GM23338 (cell line): ENCODE measurements at regions not wholly inside any gene's neighbourhood (a gene's known extent, or its start where the extent isn't known, plus 50 kb on each side); places are given as distances from the start of the nearest gene placed in this dataset.

Source experiments
- ATAC-seq: fragments of 200-7000 bp; cut with Tn5 transposase; 3 replicates; pipeline ENCODE4 v1.9.1; 2020
- DNase-seq: peaks from one replicate; pipeline ENCODE4 v3.0.0-alpha.2; 2015; ENCODE audit warnings: low spot score
- H2AFZ ChIP-seq: fragments of 200-600 bp; sonication (generic); 2 replicates; pipeline ENCODE4 v1.8.0; 2016; ENCODE audit warnings: antibody characterized with exemption, mild to moderate bottlenecking, moderate library complexity
- H3F3A ChIP-seq: fragments of 200-600 bp; sonication (generic); replicated peaks from 2 replicates; pipeline ENCODE4 v1.8.0; 2017; ENCODE audit warnings: antibody characterized with exemption, mixed run types, low read depth
- H3K27ac ChIP-seq: fragments of 200-600 bp; sonication (generic); 2 replicates; pipeline ENCODE4 v1.6.1; 2016; ENCODE audit warnings: low read depth
- H3K27me3 ChIP-seq: fragments of 200-600 bp; sonication (generic); 2 replicates; pipeline ENCODE4 v1.8.0; 2016; ENCODE audit warnings: mild to moderate bottlenecking, mixed run types, moderate library complexity; ENCODE audit not compliant: insufficient read depth
- H3K36me3 ChIP-seq: fragments of 200-600 bp; sonication (generic); 2 replicates; pipeline ENCODE4 v1.8.0; 2016; ENCODE audit warnings: mild to moderate bottlenecking; ENCODE audit not compliant: insufficient read depth
- H3K4me1 ChIP-seq: fragments of 200-600 bp; sonication (generic); 2 replicates; pipeline ENCODE4 v1.8.0; 2016; ENCODE audit warnings: mild to moderate bottlenecking, moderate library complexity; ENCODE audit not compliant: insufficient read depth
- H3K4me2 ChIP-seq: fragments of 200-600 bp; sonication (generic); 2 replicates; pipeline ENCODE4 v1.7.1; 2017; ENCODE audit warnings: mixed run types
- H3K4me3 ChIP-seq: fragments of 200-600 bp; sonication (generic); 2 replicates; pipeline ENCODE4 v1.6.1; 2016; ENCODE audit warnings: mixed run types
- H3K79me2 ChIP-seq: fragments of 200-600 bp; sonication (generic); replicated peaks from 2 replicates; pipeline ENCODE4 v1.8.0; 2017; ENCODE audit warnings: mild to moderate bottlenecking; ENCODE audit not compliant: insufficient read depth
- H3K9me2 ChIP-seq: fragments of 200-600 bp; sonication (generic); 2 replicates; pipeline ENCODE4 v1.8.0; 2017; ENCODE audit not compliant: insufficient read depth
- H4K20me1 ChIP-seq: fragments of 200-600 bp; sonication (generic); replicated peaks from 2 replicates; pipeline ENCODE4 v1.8.0; 2017; ENCODE audit warnings: mild to moderate bottlenecking; ENCODE audit not compliant: insufficient read depth
- H3K27ac Mint-ChIP-seq: 2 replicates; pipeline ENCODE4 v1.8.0; 2020; ENCODE audit warnings: inconsistent platforms, mild to moderate bottlenecking, moderate library complexity, mixed read lengths
- H3K27me3 Mint-ChIP-seq: 3 replicates; pipeline ENCODE4 v1.8.0; 2022; ENCODE audit warnings: low read depth, mild to moderate bottlenecking, moderate library complexity, mixed read lengths, inconsistent platforms; ENCODE audit not compliant: insufficient read depth, poor library complexity
- H3K36me3 Mint-ChIP-seq: 3 replicates; pipeline ENCODE4 v1.8.0; 2021; ENCODE audit warnings: low read depth, mild to moderate bottlenecking, inconsistent platforms, moderate library complexity, mixed read lengths
- H3K4me1 Mint-ChIP-seq: 3 replicates; pipeline ENCODE4 v1.8.0; 2020; ENCODE audit warnings: mild to moderate bottlenecking, inconsistent platforms, mixed read lengths
- H3K4me3 Mint-ChIP-seq: 3 replicates; pipeline ENCODE4 v1.8.0; 2021; ENCODE audit warnings: moderate library complexity, mild to moderate bottlenecking, inconsistent platforms, mixed read lengths
- H3K9me3 Mint-ChIP-seq: 3 replicates; pipeline ENCODE4 v1.8.0; 2020; ENCODE audit warnings: moderate library complexity, mild to moderate bottlenecking, inconsistent platforms, mixed read lengths
- CREB1 ChIP-seq: fragments of 250-450 bp; sonication (Bioruptor Pico); IDR thresholded peaks from 2 replicates; pipeline ENCODE4 v1.5.0; 2020; ENCODE audit warnings: low read depth, mild to moderate bottlenecking, moderate library complexity
- EZH2 ChIP-seq: fragments of 200-600 bp; sonication (generic); IDR thresholded peaks from one replicate; pipeline ENCODE4 v1.8.0; 2017; ENCODE audit warnings: antibody characterized with exemption, mild to moderate bottlenecking, low read depth; ENCODE audit not compliant: unreplicated experiment
- EZH2phosphoT487 ChIP-seq: fragments of 200-600 bp; sonication (generic); IDR thresholded peaks from one replicate; pipeline ENCODE4 v1.8.1; 2018; ENCODE audit warnings: antibody characterized with exemption; ENCODE audit not compliant: unreplicated experiment
- JUNB ChIP-seq: IDR thresholded peaks from one replicate; pipeline ENCODE4 v1.6.1; 2016; ENCODE audit warnings: antibody characterized with exemption; ENCODE audit not compliant: unreplicated experiment
- NANOG ChIP-seq: IDR thresholded peaks from 2 replicates; pipeline ENCODE4 v1.6.1; 2016; ENCODE audit warnings: antibody characterized with exemption, borderline replicate concordance
- POLR2AphosphoS5 ChIP-seq: IDR thresholded peaks from 2 replicates; pipeline ENCODE4 v1.6.1; 2016; ENCODE audit warnings: antibody characterized with exemption, low read depth
- STAT1 ChIP-seq: IDR thresholded peaks from one replicate; pipeline ENCODE4 v1.6.1; 2016; ENCODE audit warnings: antibody characterized with exemption; ENCODE audit not compliant: unreplicated experiment
- ZNF114 ChIP-seq: fragments of 250-450 bp; sonication (Bioruptor Pico); IDR thresholded peaks from 2 replicates; pipeline ENCODE4 v1.5.0; 2020; ENCODE audit warnings: mild to moderate bottlenecking, moderate library complexity
- ZNF331 ChIP-seq: fragments of 250-450 bp; sonication (Bioruptor Pico); IDR thresholded peaks from 2 replicates; pipeline ENCODE4 v1.5.0; 2020; ENCODE audit warnings: low read depth, mild to moderate bottlenecking, moderate library complexity
- TF ChIP-seq, protein P1 (sequence below): fragments of 250-450 bp; sonication (Bioruptor Pico); IDR thresholded peaks from 2 replicates; pipeline ENCODE4 v1.5.0; 2020; ENCODE audit warnings: mild to moderate bottlenecking, moderate library complexity
- TF ChIP-seq, protein P2 (sequence below), 2 experiments: fragments of 200-600 bp in 1 of 2; sonication (generic) in 1 of 2; conservative IDR thresholded peaks; 2 replicates each; pipeline versions ENCODE4 v1.5.1 to v1.6.1; 2016 to 2017; ENCODE audit warnings: antibody characterized with exemption in 2 of 2, low read depth in 2 of 2, mild to moderate bottlenecking in 2 of 2, moderate library complexity in 1 of 2
- TF ChIP-seq, protein P3 (sequence below): IDR thresholded peaks from one replicate; pipeline ENCODE4 v1.6.1; 2018; ENCODE audit warnings: antibody characterized with exemption; ENCODE audit not compliant: unreplicated experiment
- TF ChIP-seq, protein P4 (sequence below): IDR thresholded peaks from 2 replicates; pipeline ENCODE4 v1.6.1; 2016; ENCODE audit warnings: antibody characterized with exemption

DNA sequence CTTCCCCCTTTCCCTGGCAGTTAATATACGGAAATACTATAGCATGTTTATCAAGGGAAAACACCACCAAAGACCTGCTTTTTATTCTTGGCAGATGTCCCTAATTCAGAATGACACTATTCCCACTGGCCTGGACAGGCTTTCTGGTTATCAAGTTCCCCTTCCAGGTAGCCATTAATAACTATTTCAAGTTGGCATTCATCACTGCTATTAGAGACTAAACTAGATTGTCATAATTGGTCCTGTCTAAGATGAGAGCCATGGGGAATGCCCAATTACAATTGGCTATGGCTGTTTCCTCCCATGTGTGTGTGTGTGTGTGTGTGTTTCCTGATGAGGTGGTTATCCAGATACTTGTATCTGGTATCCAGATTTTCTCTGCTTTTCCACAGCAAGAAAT is 608.1 kb downstream of the SQOR start:
- H2AFZ ChIP-seq: no peak overlapping the region
- H3K9me2 ChIP-seq: peaks cover 3% of the 10 kb centered on the region; the same call in 1 of the 2 replicates
- DNase-seq (no peak), ATAC-seq (no peak)
- no peak overlapping the region for H3K27ac ChIP-seq
- Mint-ChIP-seq H3K36me3 (no peaks in the 10 kb centered on the region; the same call in none of the 3 replicates), H3K27ac (no peak overlapping the region), H3K4me3 (no peak overlapping the region), H3K9me3 (peaks cover 74% of the 10 kb centered on the region), H3K4me1 (no peaks in the 10 kb centered on the region; the same call in 2 of the 3 replicates), H3K27me3 (peaks cover 2% of the 10 kb centered on the region)
- H3F3A ChIP-seq: no peaks in the 10 kb centered on the region
- no peak overlapping the region for H3K4me2 ChIP-seq
- no peaks in the 10 kb centered on the region for H3K27me3 ChIP-seq
- H3K4me1 ChIP-seq: peaks cover 17% of the 10 kb centered on the region
- no peak overlapping the region for H3K4me3 ChIP-seq
- H4K20me1 ChIP-seq: no peaks in the 10 kb centered on the region
- no peaks in the 10 kb centered on the region for H3K36me3 ChIP-seq
- H3K79me2 ChIP-seq: no peaks in the 10 kb centered on the region
- TF ChIP-seq, protein P1, sequence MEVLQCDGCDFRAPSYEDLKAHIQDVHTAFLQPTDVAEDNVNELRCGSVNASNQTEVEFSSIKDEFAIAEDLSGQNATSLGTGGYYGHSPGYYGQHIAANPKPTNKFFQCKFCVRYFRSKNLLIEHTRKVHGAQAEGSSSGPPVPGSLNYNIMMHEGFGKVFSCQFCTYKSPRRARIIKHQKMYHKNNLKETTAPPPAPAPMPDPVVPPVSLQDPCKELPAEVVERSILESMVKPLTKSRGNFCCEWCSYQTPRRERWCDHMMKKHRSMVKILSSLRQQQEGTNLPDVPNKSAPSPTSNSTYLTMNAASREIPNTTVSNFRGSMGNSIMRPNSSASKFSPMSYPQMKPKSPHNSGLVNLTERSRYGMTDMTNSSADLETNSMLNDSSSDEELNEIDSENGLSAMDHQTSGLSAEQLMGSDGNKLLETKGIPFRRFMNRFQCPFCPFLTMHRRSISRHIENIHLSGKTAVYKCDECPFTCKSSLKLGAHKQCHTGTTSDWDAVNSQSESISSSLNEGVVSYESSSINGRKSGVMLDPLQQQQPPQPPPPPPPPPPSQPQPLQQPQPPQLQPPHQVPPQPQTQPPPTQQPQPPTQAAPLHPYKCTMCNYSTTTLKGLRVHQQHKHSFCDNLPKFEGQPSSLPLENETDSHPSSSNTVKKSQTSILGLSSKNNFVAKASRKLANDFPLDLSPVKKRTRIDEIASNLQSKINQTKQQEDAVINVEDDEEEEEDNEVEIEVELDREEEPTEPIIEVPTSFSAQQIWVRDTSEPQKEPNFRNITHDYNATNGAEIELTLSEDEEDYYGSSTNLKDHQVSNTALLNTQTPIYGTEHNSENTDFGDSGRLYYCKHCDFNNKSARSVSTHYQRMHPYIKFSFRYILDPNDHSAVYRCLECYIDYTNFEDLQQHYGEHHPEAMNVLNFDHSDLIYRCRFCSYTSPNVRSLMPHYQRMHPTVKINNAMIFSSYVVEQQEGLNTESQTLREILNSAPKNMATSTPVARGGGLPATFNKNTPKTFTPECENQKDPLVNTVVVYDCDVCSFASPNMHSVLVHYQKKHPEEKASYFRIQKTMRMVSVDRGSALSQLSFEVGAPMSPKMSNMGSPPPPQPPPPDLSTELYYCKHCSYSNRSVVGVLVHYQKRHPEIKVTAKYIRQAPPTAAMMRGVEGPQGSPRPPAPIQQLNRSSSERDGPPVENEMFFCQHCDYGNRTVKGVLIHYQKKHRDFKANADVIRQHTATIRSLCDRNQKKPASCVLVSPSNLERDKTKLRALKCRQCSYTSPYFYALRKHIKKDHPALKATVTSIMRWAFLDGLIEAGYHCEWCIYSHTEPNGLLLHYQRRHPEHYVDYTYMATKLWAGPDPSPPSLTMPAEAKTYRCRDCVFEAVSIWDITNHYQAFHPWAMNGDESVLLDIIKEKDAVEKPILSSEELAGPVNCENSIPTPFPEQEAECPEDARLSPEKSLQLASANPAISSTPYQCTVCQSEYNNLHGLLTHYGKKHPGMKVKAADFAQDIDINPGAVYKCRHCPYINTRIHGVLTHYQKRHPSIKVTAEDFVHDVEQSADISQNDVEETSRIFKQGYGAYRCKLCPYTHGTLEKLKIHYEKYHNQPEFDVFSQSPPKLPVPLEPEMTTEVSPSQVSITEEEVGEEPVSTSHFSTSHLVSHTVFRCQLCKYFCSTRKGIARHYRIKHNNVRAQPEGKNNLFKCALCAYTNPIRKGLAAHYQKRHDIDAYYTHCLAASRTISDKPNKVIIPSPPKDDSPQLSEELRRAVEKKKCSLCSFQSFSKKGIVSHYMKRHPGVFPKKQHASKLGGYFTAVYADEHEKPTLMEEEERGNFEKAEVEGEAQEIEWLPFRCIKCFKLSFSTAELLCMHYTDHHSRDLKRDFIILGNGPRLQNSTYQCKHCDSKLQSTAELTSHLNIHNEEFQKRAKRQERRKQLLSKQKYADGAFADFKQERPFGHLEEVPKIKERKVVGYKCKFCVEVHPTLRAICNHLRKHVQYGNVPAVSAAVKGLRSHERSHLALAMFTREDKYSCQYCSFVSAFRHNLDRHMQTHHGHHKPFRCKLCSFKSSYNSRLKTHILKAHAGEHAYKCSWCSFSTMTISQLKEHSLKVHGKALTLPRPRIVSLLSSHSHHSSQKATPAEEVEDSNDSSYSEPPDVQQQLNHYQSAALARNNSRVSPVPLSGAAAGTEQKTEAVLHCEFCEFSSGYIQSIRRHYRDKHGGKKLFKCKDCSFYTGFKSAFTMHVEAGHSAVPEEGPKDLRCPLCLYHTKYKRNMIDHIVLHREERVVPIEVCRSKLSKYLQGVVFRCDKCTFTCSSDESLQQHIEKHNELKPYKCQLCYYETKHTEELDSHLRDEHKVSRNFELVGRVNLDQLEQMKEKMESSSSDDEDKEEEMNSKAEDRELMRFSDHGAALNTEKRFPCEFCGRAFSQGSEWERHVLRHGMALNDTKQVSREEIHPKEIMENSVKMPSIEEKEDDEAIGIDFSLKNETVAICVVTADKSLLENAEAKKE: no peak
- TF ChIP-seq, protein P2, sequence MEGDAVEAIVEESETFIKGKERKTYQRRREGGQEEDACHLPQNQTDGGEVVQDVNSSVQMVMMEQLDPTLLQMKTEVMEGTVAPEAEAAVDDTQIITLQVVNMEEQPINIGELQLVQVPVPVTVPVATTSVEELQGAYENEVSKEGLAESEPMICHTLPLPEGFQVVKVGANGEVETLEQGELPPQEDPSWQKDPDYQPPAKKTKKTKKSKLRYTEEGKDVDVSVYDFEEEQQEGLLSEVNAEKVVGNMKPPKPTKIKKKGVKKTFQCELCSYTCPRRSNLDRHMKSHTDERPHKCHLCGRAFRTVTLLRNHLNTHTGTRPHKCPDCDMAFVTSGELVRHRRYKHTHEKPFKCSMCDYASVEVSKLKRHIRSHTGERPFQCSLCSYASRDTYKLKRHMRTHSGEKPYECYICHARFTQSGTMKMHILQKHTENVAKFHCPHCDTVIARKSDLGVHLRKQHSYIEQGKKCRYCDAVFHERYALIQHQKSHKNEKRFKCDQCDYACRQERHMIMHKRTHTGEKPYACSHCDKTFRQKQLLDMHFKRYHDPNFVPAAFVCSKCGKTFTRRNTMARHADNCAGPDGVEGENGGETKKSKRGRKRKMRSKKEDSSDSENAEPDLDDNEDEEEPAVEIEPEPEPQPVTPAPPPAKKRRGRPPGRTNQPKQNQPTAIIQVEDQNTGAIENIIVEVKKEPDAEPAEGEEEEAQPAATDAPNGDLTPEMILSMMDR (conservative IDR thresholded peaks at IDR 0.05; ENCODE audit: low read depth in 2 of 2): no peak
- TF ChIP-seq, protein P3, sequence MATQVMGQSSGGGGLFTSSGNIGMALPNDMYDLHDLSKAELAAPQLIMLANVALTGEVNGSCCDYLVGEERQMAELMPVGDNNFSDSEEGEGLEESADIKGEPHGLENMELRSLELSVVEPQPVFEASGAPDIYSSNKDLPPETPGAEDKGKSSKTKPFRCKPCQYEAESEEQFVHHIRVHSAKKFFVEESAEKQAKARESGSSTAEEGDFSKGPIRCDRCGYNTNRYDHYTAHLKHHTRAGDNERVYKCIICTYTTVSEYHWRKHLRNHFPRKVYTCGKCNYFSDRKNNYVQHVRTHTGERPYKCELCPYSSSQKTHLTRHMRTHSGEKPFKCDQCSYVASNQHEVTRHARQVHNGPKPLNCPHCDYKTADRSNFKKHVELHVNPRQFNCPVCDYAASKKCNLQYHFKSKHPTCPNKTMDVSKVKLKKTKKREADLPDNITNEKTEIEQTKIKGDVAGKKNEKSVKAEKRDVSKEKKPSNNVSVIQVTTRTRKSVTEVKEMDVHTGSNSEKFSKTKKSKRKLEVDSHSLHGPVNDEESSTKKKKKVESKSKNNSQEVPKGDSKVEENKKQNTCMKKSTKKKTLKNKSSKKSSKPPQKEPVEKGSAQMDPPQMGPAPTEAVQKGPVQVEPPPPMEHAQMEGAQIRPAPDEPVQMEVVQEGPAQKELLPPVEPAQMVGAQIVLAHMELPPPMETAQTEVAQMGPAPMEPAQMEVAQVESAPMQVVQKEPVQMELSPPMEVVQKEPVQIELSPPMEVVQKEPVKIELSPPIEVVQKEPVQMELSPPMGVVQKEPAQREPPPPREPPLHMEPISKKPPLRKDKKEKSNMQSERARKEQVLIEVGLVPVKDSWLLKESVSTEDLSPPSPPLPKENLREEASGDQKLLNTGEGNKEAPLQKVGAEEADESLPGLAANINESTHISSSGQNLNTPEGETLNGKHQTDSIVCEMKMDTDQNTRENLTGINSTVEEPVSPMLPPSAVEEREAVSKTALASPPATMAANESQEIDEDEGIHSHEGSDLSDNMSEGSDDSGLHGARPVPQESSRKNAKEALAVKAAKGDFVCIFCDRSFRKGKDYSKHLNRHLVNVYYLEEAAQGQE: no peak
- TF ChIP-seq ZNF114 (CRISPR knock-in tag): no peak
- no peak for TF ChIP-seq ZNF331 (CRISPR knock-in tag)
- no peak for TF ChIP-seq JUNB
- TF ChIP-seq, protein P4, sequence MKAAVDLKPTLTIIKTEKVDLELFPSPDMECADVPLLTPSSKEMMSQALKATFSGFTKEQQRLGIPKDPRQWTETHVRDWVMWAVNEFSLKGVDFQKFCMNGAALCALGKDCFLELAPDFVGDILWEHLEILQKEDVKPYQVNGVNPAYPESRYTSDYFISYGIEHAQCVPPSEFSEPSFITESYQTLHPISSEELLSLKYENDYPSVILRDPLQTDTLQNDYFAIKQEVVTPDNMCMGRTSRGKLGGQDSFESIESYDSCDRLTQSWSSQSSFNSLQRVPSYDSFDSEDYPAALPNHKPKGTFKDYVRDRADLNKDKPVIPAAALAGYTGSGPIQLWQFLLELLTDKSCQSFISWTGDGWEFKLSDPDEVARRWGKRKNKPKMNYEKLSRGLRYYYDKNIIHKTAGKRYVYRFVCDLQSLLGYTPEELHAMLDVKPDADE: no peak
- TF ChIP-seq NANOG: no peak
- no peak for TF ChIP-seq EZH2
- no peak for TF ChIP-seq POLR2AphosphoS5
- no peak for TF ChIP-seq CREB1 (CRISPR knock-in tag)
- no peak for TF ChIP-seq STAT1
- no peak for TF ChIP-seq EZH2phosphoT487
